Glomerular visceral epithelial cell (primary cell): ENCODE measurements at regions not wholly inside any gene's neighbourhood (a gene's known extent, or its start where the extent isn't known, plus 50 kb on each side); places are given as distances from the start of the nearest gene placed in this dataset.

Experiments used
- DNase-seq: peaks from one replicate; pipeline ENCODE4 v3.0.0-alpha.2; 2016; ENCODE audit errors: extremely low spot score

GRCh38 chr10:58013406-58013805 lies 254.3 kb downstream of the IPMK start:
- DNase-seq = no peak

DNA sequence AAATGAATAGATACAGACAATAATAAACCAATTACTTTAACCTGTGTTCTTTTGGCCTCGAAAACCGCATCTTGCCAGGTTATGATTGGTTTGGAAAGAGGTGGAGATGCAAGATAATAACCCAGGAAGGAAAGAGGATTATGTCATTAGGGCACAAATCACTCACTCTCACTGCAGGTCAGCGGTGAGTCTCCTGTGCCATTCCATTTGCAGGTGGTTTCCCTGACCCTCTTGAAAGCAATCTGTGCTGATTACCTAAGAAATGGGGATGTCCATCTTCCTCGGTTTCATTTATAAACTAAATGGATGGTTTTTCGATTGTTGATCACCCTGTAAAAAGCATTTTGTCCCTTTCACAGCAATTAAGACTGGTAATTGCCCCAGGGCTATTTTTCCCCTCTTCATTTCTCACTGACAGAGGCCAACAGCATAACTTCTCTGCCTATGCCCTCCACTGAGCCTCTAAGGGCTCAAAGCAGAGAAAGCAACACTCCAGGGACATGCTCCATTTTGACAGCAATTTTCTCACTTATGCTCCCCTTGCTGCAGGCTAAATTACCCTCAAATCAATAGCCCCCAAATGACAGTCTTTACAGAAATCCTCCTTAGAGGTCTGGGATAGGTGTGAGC lies 257.5 kb downstream of the IPMK start:
- no peak for DNase-seq

DNA sequence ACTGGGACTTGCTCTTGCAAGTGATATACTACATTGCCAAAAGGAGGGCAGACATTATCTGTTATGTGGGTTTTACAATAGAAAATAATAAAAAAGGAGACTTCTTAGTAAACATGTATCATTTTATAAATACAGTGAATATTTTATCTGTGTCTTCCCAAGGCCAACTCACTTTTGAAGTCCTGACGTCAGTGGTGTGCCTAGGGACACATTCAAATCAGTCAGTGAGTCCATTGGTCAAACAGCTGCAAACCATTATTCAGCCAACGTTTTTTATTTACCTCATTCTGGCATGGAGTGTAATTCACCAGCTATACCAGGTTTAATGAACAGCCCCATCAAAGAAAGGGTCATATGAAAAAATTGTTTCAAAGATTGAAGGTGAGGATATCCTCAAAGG lies 263.7 kb downstream of the IPMK start:
- DNase-seq = no peak

- no peak for DNase-seq
Observed at GRCh38 chr10:58001159-58001558, 266.5 kb downstream of the IPMK start.

DNA sequence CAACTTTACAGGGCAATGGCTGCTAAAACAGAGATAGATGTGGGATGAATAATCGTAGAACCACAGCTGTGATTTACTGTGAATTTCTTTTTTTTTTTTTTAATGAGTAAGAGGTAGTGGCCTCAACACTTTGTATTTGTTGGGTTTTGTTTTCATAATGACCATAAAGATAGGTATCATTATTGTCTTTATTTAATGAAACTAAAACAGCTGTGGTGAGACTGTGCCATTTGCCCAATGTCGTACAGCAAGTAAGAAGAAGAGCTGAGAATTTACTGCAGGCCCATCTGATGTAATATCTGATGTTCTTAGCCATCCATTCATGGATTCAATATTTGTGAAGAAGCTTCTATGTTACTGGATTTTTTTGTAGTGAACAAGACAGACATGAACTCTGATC lies 271.2 kb downstream of the IPMK start:
- no peak for DNase-seq

- no peak for DNase-seq
Observed at GRCh38 chr10:57993302-57993701, 274.4 kb downstream of the IPMK start.

DNA sequence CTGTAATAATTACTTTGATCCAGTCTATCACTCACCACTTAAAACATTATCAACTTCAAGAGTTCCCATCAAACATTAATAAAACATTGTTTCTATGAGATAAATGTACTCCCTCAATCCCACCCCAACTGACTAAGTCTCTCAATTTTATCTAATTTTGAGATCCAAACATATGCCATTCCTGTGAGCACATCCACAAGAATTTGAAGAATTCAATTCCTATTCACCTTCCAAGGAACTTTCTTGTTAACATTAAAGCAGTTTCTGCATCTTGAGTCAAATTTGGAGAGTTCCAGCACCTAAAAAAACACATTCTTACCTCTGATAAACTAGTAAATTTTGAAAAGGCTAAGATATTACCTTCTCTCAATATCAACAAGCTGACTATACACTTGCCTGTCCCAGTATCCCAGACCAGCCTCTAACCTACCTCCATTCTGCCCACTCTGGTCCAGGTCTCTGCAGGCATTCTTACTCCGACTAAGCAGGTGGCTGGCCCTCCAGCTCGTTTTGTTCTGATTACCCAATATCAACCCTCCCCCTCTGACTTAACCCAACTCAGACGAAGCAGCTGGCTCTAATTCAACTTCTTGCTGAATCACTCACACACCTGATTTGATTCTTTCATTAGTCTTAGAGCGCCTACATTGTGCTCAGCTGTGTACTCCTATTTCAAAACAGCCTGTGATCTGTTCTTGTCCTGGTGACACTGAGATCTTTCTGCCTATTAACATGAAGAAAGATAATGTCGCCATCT lies 275.2 kb downstream of the IPMK start:
- DNase-seq = peak; percentile 74

- DNase-seq = no peak
Observed at GRCh38 chr10:57988964-57989363, 278.7 kb downstream of the IPMK start.

DNA sequence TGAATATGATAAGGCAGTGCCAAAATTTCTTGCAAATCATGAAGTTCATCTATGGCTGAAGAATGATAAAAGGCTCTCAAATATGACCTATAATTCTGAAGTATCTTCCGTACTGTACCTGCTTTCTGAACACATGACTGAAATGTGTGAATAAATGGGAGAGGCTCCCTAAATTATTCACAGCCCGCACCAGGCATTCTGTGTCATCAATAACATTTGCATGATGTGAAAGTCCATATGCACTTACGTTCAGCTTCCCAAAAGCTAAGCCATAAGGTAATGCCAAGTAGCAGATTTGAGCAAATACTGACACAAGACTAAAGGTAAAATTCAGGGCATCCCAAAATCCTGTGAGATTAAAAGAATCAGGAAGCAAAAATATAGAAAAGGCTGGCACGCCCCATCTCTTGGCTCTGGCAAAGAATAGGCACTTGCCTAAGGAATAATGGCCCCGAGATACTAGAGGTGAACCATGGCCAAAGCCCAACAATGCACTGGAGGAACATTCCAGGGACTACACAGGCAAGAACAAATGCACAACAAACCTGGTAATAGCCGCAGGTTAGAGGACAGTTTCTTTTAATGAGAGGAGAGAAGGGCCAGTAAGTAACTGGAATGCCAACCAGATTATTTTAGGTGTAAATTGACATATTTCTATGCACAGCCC lies 280.5 kb downstream of the IPMK start:
- DNase-seq = no peak

GRCh38 chr10:57986422-57986821 lies 281.3 kb downstream of the IPMK start:
- no peak for DNase-seq

GRCh38 chr10:57983281-57983791 lies 284.4 kb downstream of the IPMK start:
- peak; percentile 46 for DNase-seq

DNA sequence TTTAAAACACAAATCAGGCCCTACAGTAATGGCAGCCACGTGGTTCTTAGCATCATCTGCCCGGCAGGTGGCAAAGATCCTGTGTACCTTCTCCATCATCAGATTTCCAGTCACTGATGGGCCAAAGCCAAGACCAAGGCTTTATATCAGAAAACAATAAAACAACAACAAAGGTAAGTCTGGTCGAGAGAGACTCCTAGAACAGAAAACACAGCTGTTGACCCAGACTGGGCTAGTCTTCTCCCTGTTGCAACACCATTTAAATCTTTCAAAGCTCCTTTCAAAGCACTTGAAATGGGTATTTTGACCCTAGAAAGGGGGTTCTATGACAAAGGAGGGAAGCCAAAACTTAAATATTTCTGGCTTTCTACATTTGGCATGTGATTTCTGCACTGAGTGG lies 285.6 kb downstream of the IPMK start:
- no peak for DNase-seq

DNA sequence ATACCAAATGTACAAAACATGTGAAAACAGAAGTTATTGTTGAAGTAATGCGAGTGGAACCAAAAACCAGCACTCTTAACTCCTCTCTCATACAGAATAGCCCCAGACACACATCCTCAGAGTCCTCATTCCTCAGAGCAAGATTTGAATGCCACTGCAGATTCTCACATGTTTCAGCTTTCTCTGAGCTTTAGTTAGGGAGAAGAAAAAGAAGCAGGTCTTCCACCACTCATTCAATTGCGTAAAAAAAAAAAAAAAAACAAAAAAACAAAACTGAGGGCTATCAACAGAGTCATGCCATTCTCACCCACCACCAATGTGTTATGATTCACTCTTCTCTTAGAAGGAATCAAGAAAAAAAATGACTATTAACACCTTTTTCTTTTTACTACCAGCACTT lies 287.7 kb downstream of the IPMK start:
- DNase-seq = peak; percentile 15

DNA sequence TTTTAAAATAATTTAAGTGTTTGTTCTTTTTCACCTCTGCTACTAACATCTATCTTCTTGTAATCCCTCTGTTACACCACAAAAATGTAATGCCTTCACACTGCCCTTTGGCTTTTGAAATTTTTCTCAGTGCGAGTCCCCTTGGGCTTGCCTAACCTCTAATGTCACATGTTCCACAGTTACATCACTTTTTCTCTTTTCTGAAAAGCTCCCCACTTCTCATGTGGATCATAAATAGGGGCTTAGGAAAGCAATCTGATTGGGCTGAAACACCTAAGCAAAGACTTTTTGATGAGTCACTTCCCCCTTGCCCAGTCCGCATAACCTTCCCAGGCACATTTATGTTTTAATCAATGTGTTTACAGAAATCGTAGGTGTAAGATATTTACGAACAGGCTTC lies 288.2 kb downstream of the IPMK start:
- peak; percentile 35 for DNase-seq

- DNase-seq = no peak
Observed at GRCh38 chr10:57977262-57977661, 290.4 kb downstream of the IPMK start.

DNA sequence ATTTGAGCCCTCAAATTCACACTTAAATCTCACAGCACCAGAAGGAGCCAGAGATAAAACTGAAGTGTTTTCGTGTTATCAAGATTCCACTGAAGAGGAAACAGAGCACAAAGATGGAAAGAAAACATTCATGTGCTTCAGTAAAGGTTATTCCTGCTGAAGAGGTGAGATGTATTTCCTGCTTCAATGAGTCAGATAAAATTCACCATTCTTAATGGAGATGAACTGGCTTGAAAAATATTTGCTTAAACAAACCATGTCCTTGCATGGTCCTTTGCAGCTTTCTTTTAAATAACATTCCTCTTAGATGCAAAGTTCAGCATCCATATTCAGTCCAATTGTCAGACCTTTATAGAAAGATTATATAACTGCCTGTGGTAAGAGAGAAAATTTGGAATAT lies 294.2 kb downstream of the IPMK start:
- DNase-seq = peak; percentile 6

DNA sequence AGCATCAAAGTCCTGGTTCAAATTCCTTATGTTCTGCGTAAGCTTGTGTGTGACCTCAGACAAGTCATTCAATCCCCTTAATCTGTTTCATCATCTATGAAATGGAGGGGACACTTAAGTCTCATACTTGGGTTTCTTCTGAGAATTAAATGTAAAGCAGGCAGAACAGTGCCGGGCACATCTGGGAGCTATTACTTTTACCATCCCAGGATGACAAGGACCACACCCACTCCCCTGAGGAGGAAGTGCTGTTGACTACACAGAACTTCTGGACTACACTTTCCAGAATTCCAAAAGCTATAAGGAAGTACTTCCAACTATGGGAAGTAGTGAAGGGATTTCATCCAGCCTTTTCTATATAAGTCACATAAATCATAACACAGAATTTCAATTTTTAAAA lies 294.9 kb downstream of the IPMK start:
- no peak for DNase-seq

DNA sequence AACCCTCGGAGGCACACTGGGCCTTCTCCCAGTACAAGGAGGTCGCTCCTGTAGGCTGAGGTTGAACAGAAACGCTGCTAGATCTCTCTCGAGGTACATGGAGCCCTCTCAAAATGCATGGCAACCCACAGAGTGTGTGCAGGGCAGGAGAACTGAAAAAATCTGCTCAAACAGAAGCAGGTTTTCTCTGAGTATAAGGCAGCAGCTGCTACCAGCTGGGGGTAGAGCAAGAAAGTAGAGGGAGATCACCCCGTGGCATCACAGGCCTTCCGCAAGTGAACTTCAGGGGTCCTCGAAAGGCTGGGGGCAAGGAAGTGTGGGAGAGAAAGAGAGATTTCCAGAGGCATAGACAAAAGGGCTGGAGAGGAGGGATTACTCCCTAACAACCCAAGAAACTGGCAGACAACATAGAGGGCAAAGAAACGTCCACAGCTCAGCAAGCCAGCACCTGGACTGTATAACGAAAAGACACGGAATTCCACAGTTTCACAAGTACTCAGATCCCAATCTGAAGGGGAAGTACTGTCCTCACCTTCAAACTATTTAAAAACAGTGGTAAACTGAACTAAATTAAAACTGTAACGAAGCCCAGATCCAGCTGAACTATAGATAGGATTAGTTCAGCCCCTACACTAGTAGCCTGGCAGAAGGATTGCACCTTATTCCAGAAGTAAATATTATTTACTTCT lies 299.2 kb downstream of the IPMK start:
- no peak for DNase-seq

GRCh38 chr10:57964351-57964750 lies 303.3 kb downstream of the IPMK start:
- peak; percentile 94 for DNase-seq

- DNase-seq = no peak
Observed at GRCh38 chr10:57963546-57963945, 304.1 kb downstream of the IPMK start.

- no peak for DNase-seq
Observed at GRCh38 chr10:57962839-57963238, 304.9 kb downstream of the IPMK start.

- no peak for DNase-seq
Observed at GRCh38 chr10:57961487-57961886, 306.2 kb downstream of the IPMK start.
